ENCODE measurements at regions not wholly inside any gene's neighbourhood (a gene's known extent, or its start where the extent isn't known, plus 50 kb on each side); places are given as distances from the start of the nearest gene placed in this dataset.
A peak's percentile ranks its signal among the peaks of the same experiment; 100 is the strongest.

- no peaks in the 10 kb centered on the region for H3K9me3 ChIP-seq (ENCODE audit: control insufficient read depth, low read length)
- DNase-seq (ENCODE audit: low read depth), result no peak
- no peak overlapping the region for H3K4me3 ChIP-seq (ENCODE audit: low read length)
- H3K27me3 ChIP-seq (replicated peaks; ENCODE audit: control insufficient read depth, insufficient read depth, low read length), result no peaks in the 10 kb centered on the region
- H3K9ac ChIP-seq (ENCODE audit: low read length), result no peak overlapping the region
- H3K4me1 ChIP-seq (ENCODE audit: control insufficient read depth, insufficient read depth, low read length), result peaks cover 14% of the 10 kb centered on the region
- no peaks in the 10 kb centered on the region for H3K36me3 ChIP-seq (ENCODE audit: control insufficient read depth, insufficient read depth, low read length, severe bottlenecking)
Measured at GRCh38 chr3:144516589-144516988, 545.0 kb downstream of the DIPK2A start.

GRCh38 chr3:144521131-144521530 lies 549.5 kb downstream of the DIPK2A start:
- DNase-seq (ENCODE audit: low read depth), result no peak
- H3K4me1 ChIP-seq (ENCODE audit: control insufficient read depth, insufficient read depth, low read length), result peaks cover 11% of the 10 kb centered on the region
- no peaks in the 10 kb centered on the region for H3K9me3 ChIP-seq (ENCODE audit: control insufficient read depth, low read length)
- H3K36me3 ChIP-seq (ENCODE audit: control insufficient read depth, insufficient read depth, low read length, severe bottlenecking), result no peaks in the 10 kb centered on the region
- no peaks in the 10 kb centered on the region for H3K27me3 ChIP-seq (replicated peaks; ENCODE audit: control insufficient read depth, insufficient read depth, low read length)
- no peak overlapping the region for H3K4me3 ChIP-seq (ENCODE audit: low read length)
- no peak overlapping the region for H3K9ac ChIP-seq (ENCODE audit: low read length)

DNA sequence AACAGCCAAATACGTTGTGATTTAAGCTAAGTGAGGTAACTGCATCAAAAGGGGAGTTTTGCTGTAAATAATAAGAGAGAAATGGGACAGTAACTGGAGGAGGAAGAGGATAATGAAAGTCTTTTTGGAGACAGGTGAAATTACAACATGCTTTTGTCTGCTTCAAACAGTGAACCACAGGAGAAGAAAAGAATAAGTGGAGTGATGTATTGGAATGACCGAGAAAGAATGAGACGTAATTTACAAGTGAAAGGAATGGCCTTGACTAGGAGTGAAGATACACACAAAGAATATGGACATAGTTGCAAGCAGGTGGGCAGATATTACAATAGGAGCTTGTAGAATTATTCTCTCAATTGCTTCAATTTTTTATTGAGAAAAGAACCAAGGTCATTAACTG lies 550.8 kb downstream of the DIPK2A start:
- Histone ChIP-seq H3K36me3 (ENCODE audit: control insufficient read depth, insufficient read depth, low read length, severe bottlenecking) (no peaks in the 10 kb centered on the region), H3K9ac (ENCODE audit: low read length) (no peak overlapping the region), H3K27me3 (replicated peaks; ENCODE audit: control insufficient read depth, insufficient read depth, low read length) (no peaks in the 10 kb centered on the region), H3K4me1 (ENCODE audit: control insufficient read depth, insufficient read depth, low read length) (peaks cover 4% of the 10 kb centered on the region), H3K4me3 (ENCODE audit: low read length) (no peak overlapping the region), H3K9me3 (ENCODE audit: control insufficient read depth, low read length) (no peaks in the 10 kb centered on the region)
- no peak for DNase-seq (ENCODE audit: low read depth)

GRCh38 chr3:144523396-144523795 lies 551.8 kb downstream of the DIPK2A start:
- H3K9ac ChIP-seq (ENCODE audit: low read length), result no peak overlapping the region
- no peaks in the 10 kb centered on the region for H3K9me3 ChIP-seq (ENCODE audit: control insufficient read depth, low read length)
- no peaks in the 10 kb centered on the region for H3K27me3 ChIP-seq (replicated peaks; ENCODE audit: control insufficient read depth, insufficient read depth, low read length)
- no peak overlapping the region for H3K4me3 ChIP-seq (ENCODE audit: low read length)
- no peak for DNase-seq (ENCODE audit: low read depth)
- no peaks in the 10 kb centered on the region for H3K36me3 ChIP-seq (ENCODE audit: control insufficient read depth, insufficient read depth, low read length, severe bottlenecking)
- peaks cover 4% of the 10 kb centered on the region for H3K4me1 ChIP-seq (ENCODE audit: control insufficient read depth, insufficient read depth, low read length)

DNA sequence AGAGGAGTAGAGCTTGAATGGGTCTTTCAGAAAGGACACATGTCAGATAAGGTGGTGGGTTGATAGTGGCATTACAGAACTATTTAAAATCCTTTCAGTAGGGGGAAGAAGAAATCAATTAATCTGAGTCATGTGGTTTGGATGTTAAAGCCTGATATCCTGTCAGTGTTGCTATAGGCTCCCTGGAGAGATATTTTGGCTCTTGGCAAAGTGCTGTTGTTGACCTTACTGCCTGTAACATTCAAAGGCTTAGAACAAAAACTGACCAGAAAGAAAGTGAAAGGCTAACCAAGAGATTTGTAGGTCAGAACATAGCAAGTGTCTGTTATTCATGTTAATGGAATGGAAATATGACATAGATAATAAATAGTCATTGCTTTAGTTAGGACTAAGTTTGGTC lies 552.9 kb downstream of the DIPK2A start:
- Histone ChIP-seq H3K9me3 (ENCODE audit: control insufficient read depth, low read length) (no peaks in the 10 kb centered on the region), H3K36me3 (ENCODE audit: control insufficient read depth, insufficient read depth, low read length, severe bottlenecking) (no peaks in the 10 kb centered on the region), H3K4me1 (ENCODE audit: control insufficient read depth, insufficient read depth, low read length) (peaks cover 4% of the 10 kb centered on the region), H3K9ac (ENCODE audit: low read length) (no peak overlapping the region), H3K27me3 (replicated peaks; ENCODE audit: control insufficient read depth, insufficient read depth, low read length) (no peaks in the 10 kb centered on the region), H3K4me3 (ENCODE audit: low read length) (no peak overlapping the region)
- no peak for DNase-seq (ENCODE audit: low read depth)

GRCh38 chr3:144529566-144529965 lies 557.9 kb downstream of the DIPK2A start:
- Histone ChIP-seq H3K4me3 (ENCODE audit: low read length) (no peak overlapping the region), H3K4me1 (ENCODE audit: control insufficient read depth, insufficient read depth, low read length) (no peaks in the 10 kb centered on the region), H3K27me3 (replicated peaks; ENCODE audit: control insufficient read depth, insufficient read depth, low read length) (no peaks in the 10 kb centered on the region), H3K9ac (ENCODE audit: low read length) (no peak overlapping the region), H3K9me3 (ENCODE audit: control insufficient read depth, low read length) (no peaks in the 10 kb centered on the region), H3K36me3 (ENCODE audit: control insufficient read depth, insufficient read depth, low read length, severe bottlenecking) (no peaks in the 10 kb centered on the region)
- no peak for DNase-seq (ENCODE audit: low read depth)

DNA sequence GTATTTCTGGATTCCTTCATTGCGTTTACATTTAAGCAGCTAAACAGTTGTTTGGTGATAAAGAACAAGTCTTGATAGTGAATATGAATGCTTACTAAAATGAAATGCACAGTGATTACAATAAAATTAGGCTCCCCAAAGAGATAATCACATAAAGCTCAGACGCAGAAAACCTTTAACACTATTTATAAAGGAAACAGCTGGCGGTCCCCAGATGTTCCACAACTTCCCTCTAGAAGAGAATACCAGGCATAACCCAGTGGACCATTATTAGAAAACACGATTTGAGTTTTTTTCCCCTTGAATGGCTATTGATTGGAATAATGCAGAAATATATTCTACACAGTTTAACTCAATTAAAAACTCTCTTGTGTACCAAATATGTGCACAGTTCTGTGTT lies 573.2 kb downstream of the DIPK2A start:
- H3K9me3 ChIP-seq (ENCODE audit: control insufficient read depth, low read length), result peaks cover 5% of the 10 kb centered on the region
- no peaks in the 10 kb centered on the region for H3K4me1 ChIP-seq (ENCODE audit: control insufficient read depth, insufficient read depth, low read length)
- H3K9ac ChIP-seq (ENCODE audit: low read length), result no peak overlapping the region
- no peak overlapping the region for H3K4me3 ChIP-seq (ENCODE audit: low read length)
- no peaks in the 10 kb centered on the region for H3K27me3 ChIP-seq (replicated peaks; ENCODE audit: control insufficient read depth, insufficient read depth, low read length)
- no peaks in the 10 kb centered on the region for H3K36me3 ChIP-seq (ENCODE audit: control insufficient read depth, insufficient read depth, low read length, severe bottlenecking)
- DNase-seq (ENCODE audit: low read depth), result no peak

- Histone ChIP-seq H3K4me3 (ENCODE audit: low read length) (no peak overlapping the region), H3K4me1 (ENCODE audit: control insufficient read depth, insufficient read depth, low read length) (no peaks in the 10 kb centered on the region), H3K36me3 (ENCODE audit: control insufficient read depth, insufficient read depth, low read length, severe bottlenecking) (no peaks in the 10 kb centered on the region), H3K27me3 (replicated peaks; ENCODE audit: control insufficient read depth, insufficient read depth, low read length) (no peaks in the 10 kb centered on the region), H3K9me3 (ENCODE audit: control insufficient read depth, low read length) (no peaks in the 10 kb centered on the region), H3K9ac (ENCODE audit: low read length) (no peak overlapping the region)
- DNase-seq (ENCODE audit: low read depth), result no peak
Measured at GRCh38 chr3:144546539-144546938, 574.9 kb downstream of the DIPK2A start.

GRCh38 chr3:144548346-144548745 lies 576.7 kb downstream of the DIPK2A start:
- DNase-seq (ENCODE audit: low read depth), result no peak
- Histone ChIP-seq H3K36me3 (ENCODE audit: control insufficient read depth, insufficient read depth, low read length, severe bottlenecking) (no peaks in the 10 kb centered on the region), H3K4me1 (ENCODE audit: control insufficient read depth, insufficient read depth, low read length) (no peaks in the 10 kb centered on the region)

DNA sequence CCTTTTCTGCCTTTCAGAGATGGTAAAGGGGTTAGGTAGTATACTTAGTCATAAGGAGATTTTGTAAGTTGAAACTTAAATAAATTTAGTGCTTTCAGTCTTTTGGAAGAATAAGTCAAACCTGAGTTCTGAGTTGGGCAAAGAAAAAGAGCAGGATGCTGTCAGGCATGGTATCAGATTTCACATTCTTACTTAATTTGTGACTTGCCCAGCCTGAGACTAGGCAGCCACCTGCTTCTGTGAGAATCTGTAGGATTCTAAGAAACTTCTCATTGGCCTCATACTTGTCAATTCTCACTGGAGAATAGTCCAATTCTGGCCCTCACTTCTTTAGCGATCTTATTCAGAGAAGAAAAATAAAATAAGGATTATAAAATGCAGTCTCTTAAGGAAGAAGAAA lies 577.5 kb downstream of the DIPK2A start:
- Histone ChIP-seq H3K27me3 (replicated peaks; ENCODE audit: control insufficient read depth, insufficient read depth, low read length) (no peaks in the 10 kb centered on the region), H3K4me3 (ENCODE audit: low read length) (no peak overlapping the region), H3K9ac (ENCODE audit: low read length) (no peak overlapping the region), H3K36me3 (ENCODE audit: control insufficient read depth, insufficient read depth, low read length, severe bottlenecking) (no peaks in the 10 kb centered on the region), H3K9me3 (ENCODE audit: control insufficient read depth, low read length) (no peaks in the 10 kb centered on the region), H3K4me1 (ENCODE audit: control insufficient read depth, insufficient read depth, low read length) (no peaks in the 10 kb centered on the region)
- peak; percentile 39 for DNase-seq (ENCODE audit: low read depth)

More at GRCh38 chr3:144548346-144548745, 576.7 kb downstream of the DIPK2A start:
- H3K9me3 ChIP-seq (ENCODE audit: control insufficient read depth, low read length), result no peaks in the 10 kb centered on the region
- H3K9ac ChIP-seq (ENCODE audit: low read length), result no peak overlapping the region
- no peak overlapping the region for H3K4me3 ChIP-seq (ENCODE audit: low read length)
- no peaks in the 10 kb centered on the region for H3K27me3 ChIP-seq (replicated peaks; ENCODE audit: control insufficient read depth, insufficient read depth, low read length)

DNA sequence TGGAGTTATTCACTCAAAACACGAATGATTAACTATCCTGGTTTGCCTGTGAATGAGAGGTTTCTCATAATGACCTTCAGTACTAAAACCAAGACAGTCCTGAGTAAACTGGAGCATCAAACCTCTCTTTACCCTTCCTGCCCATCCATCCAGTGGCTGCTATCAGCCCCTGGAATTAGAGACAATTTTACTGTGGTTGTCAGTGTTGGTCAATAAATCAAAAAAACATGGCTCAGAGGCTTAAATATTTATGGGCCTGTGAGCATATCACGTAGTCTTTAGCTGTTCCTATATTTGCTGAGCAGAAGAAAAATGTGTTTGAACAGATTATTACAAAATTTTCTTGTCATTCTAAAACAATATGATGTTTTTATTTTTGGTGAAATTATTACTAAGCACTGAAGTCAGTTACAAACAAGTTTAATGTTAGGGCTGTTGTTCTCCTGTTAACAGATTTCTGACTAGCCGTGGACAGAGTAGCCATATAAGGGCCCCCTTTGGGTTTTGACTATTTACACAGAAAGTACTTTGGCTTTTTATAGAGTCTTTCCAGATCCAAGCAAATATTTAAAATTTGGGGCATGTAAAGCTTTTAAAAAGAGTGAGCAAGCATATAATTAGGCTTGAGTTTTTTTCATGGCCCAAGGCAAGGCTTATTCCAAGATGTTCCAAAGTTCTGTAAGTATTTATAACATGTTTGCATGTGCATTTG lies 580.9 kb downstream of the DIPK2A start:
- H3K9ac ChIP-seq (ENCODE audit: low read length), result no peak overlapping the region
- no peaks in the 10 kb centered on the region for H3K9me3 ChIP-seq (ENCODE audit: control insufficient read depth, low read length)
- H3K4me3 ChIP-seq (ENCODE audit: low read length), result no peak overlapping the region
- peak; percentile 4 for DNase-seq (ENCODE audit: low read depth)
- no peaks in the 10 kb centered on the region for H3K4me1 ChIP-seq (ENCODE audit: control insufficient read depth, insufficient read depth, low read length)
- H3K27me3 ChIP-seq (replicated peaks; ENCODE audit: control insufficient read depth, insufficient read depth, low read length), result no peaks in the 10 kb centered on the region
- H3K36me3 ChIP-seq (ENCODE audit: control insufficient read depth, insufficient read depth, low read length, severe bottlenecking), result no peaks in the 10 kb centered on the region

DNA sequence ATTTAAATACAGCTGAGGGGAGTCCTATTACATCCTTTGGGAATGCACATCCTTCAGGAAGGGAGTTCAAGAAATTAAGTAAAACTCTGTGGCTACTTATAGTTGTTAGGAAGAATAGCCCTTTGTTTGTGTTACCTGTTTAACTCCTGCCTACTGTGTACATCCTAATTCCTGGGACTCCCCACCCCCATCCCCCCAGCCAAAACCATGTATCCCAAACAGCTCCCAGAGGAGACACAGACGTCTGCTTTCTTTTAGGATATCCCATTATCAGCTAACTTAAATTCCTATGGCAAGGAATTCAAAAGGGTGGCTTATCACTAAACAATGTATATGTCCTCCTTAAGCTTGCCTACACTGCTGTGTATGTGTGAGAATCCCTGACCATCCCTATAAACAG lies 581.7 kb downstream of the DIPK2A start:
- Histone ChIP-seq H3K9me3 (ENCODE audit: control insufficient read depth, low read length) (no peaks in the 10 kb centered on the region), H3K9ac (ENCODE audit: low read length) (no peak overlapping the region), H3K4me1 (ENCODE audit: control insufficient read depth, insufficient read depth, low read length) (no peaks in the 10 kb centered on the region), H3K27me3 (replicated peaks; ENCODE audit: control insufficient read depth, insufficient read depth, low read length) (no peaks in the 10 kb centered on the region), H3K4me3 (ENCODE audit: low read length) (no peak overlapping the region), H3K36me3 (ENCODE audit: control insufficient read depth, insufficient read depth, low read length, severe bottlenecking) (no peaks in the 10 kb centered on the region)
- DNase-seq (ENCODE audit: low read depth), result no peak
